A549 (cell line): ENCODE measurements at regions not wholly inside any gene's neighbourhood (a gene's known extent, or its start where the extent isn't known, plus 50 kb on each side); places are given as distances from the start of the nearest gene placed in this dataset.
"Not testable (repeated sequence)": the region's sequence is repeated elsewhere in the genome, so short reads cannot be mapped to it uniquely, and the experiment has no call there.

Experiments used
- ATAC-seq, 2 experiments: fragments of 200-7000 bp in 1 of 2; fragments of >200 bp in 1 of 2; cut with Nextera tagmentation in 1 of 2; cut with Tn5 transposase in 1 of 2; 3 replicates each; pipeline versions ENCODE4 v1.8.0 to v1.9.1; 2018 to 2020; ENCODE audit warnings: mild to moderate bottlenecking in 1 of 2, moderate library complexity in 1 of 2
- CTCF ChIA-PET: fragments of 300-600 bp; sonication (Branson Sonifier 250); formaldehyde crosslinking; extraction: SDS; loops from one replicate; lab custom pipeline; 2021; ENCODE audit warnings: antibody characterized with exemption, inconsistent platforms; lab: Yijun Ruan, JAX
- POLR2A ChIA-PET: fragments of 350-600 bp; formaldehyde crosslinking; extraction: SDS; loops from one replicate; lab custom pipeline; 2021; ENCODE audit warnings: antibody characterized with exemption, inconsistent platforms; lab: Yijun Ruan, JAX
- DNase-seq, 2 experiments: peaks; one replicate each; pipeline versions ENCODE4 v3.0.0 to v3.0.0-alpha.2; 2011 to 2016; ENCODE audit warnings: low read depth in 1 of 2, low spot score in 1 of 2
- FAIRE-seq: peaks from 2 replicates; lab custom pipeline; 2011; peaks lifted over from hg19 to GRCh38; lab: Jason Lieb, UNC
- H3K27ac ChIP-seq, 2 experiments: fragments of >200 bp; sonication (Bioruptor Twin); formaldehyde crosslinking; 3 replicates each; pipeline ENCODE4 v1.5.1; 2016 to 2017
- H3K4me1 ChIP-seq: fragments of >200 bp; sonication (Bioruptor Twin); formaldehyde crosslinking; 3 replicates; pipeline ENCODE4 v1.6.1; 2016
- H3K4me2 ChIP-seq: fragments of >200 bp; sonication (Bioruptor Twin); formaldehyde crosslinking; 3 replicates; pipeline ENCODE4 v1.6.1; 2016
- H3K4me3 ChIP-seq: fragments of >200 bp; sonication (Bioruptor Twin); formaldehyde crosslinking; 3 replicates; pipeline ENCODE4 v1.5.1; 2016
- H3K9me3 ChIP-seq: fragments of >200 bp; sonication (Bioruptor Twin); formaldehyde crosslinking; 3 replicates; pipeline ENCODE4 v1.6.1; 2016
- BCL3 ChIP-seq: fragments of >200 bp; sonication (Bioruptor Twin); formaldehyde crosslinking; IDR thresholded peaks from 3 replicates; pipeline ENCODE4 v1.6.1; 2016
- CBX2 ChIP-seq: fragments of 200-600 bp; sonication (generic); IDR thresholded peaks from 2 replicates; pipeline ENCODE4 v1.6.1; 2016; ENCODE audit warnings: low read depth, mild to moderate bottlenecking, borderline replicate concordance
- CBX8 ChIP-seq: fragments of 200-600 bp; sonication (generic); IDR thresholded peaks from 2 replicates; pipeline ENCODE4 v1.6.1; 2016
- CHD2 ChIP-seq: fragments of 150-350 bp; IDR thresholded peaks from 2 replicates; pipeline ENCODE4 v1.6.1; 2014; ENCODE audit warnings: low read length; ENCODE audit not compliant: partially characterized antibody
- CHD4 ChIP-seq: fragments of 200-600 bp; sonication (generic); IDR thresholded peaks from 2 replicates; pipeline ENCODE4 v1.6.1; 2016; ENCODE audit warnings: antibody characterized with exemption, mild to moderate bottlenecking, borderline replicate concordance
- EHF ChIP-seq: fragments of 250-450 bp; sonication (Bioruptor Pico); IDR thresholded peaks from 2 replicates; pipeline ENCODE4 v1.5.0; 2020; ENCODE audit warnings: mild to moderate bottlenecking
- EHMT2 ChIP-seq: fragments of 200-600 bp; sonication (generic); IDR thresholded peaks from 2 replicates; pipeline ENCODE4 v1.6.1; 2016; ENCODE audit warnings: antibody characterized with exemption, low read depth, mild to moderate bottlenecking, moderate library complexity
- ESRRA ChIP-seq: fragments of 150-350 bp; IDR thresholded peaks from 2 replicates; pipeline ENCODE4 v1.6.1; 2014; ENCODE audit warnings: mild to moderate bottlenecking, low read length, borderline replicate concordance
- FOSL2 ChIP-seq, 2 experiments: fragments of 450-650 bp in 1 of 2; fragments of >200 bp in 1 of 2; sonication (Bioruptor Twin) in 1 of 2; formaldehyde crosslinking; IDR thresholded peaks; 2 replicates each; pipeline versions ENCODE4 v1.5.0 to v1.6.1; 2016 to 2020; ENCODE audit warnings: mild to moderate bottlenecking in 1 of 2, moderate library complexity in 1 of 2
- FOXS1 ChIP-seq: fragments of 250-450 bp; sonication (Bioruptor Pico); IDR thresholded peaks from 2 replicates; pipeline ENCODE4 v1.5.0; 2020; ENCODE audit warnings: mild to moderate bottlenecking, moderate library complexity
- GATA3 ChIP-seq: IDR thresholded peaks from 2 replicates; pipeline ENCODE4 v1.6.1; 2012; ENCODE audit warnings: borderline replicate concordance
- HDAC2 ChIP-seq: fragments of 200-600 bp; sonication (generic); IDR thresholded peaks from 2 replicates; pipeline ENCODE4 v1.6.1; 2016
- JUN ChIP-seq, 2 experiments: fragments of >200 bp; sonication (Bioruptor Twin); formaldehyde crosslinking; IDR thresholded peaks; 2 replicates in 1 of 2; 3 replicates in 1 of 2; pipeline ENCODE4 v1.6.1; 2016 to 2017
- MAFK ChIP-seq: fragments of 450-650 bp; IDR thresholded peaks from 2 replicates; pipeline ENCODE4 v1.6.1; 2014; ENCODE audit not compliant: partially characterized antibody
- MYC ChIP-seq: IDR thresholded peaks from 2 replicates; pipeline ENCODE4 v1.6.1; 2012; ENCODE audit warnings: mild to moderate bottlenecking, inconsistent platforms, low read length, improper control_type of control experiment, borderline replicate concordance
- NFE2L2 ChIP-seq: fragments of 150-350 bp; conservative IDR thresholded peaks from 2 replicates; pipeline ENCODE4 v1.6.1; 2014; ENCODE audit warnings: low read length
- NPAS2 ChIP-seq: fragments of 250-450 bp; sonication (Bioruptor Pico); IDR thresholded peaks from 2 replicates; pipeline ENCODE4 v1.8.0; 2022; ENCODE audit warnings: mild to moderate bottlenecking, moderate library complexity, borderline replicate concordance
- RCOR1 ChIP-seq: fragments of 150-350 bp; IDR thresholded peaks from 2 replicates; pipeline ENCODE4 v1.6.1; 2014; ENCODE audit warnings: antibody characterized with exemption, low read length, low read depth
- RFX5 ChIP-seq: fragments of 450-650 bp; IDR thresholded peaks from 2 replicates; pipeline ENCODE4 v1.7.1; 2014; ENCODE audit warnings: antibody characterized with exemption, mild to moderate bottlenecking, moderate library complexity
- RNF2 ChIP-seq: fragments of 200-600 bp; sonication (generic); IDR thresholded peaks from 2 replicates; pipeline ENCODE4 v1.6.1; 2016; ENCODE audit warnings: low read depth, mild to moderate bottlenecking, antibody characterized with exemption, moderate library complexity, borderline replicate concordance
- SREBF2 ChIP-seq: fragments of 450-650 bp; IDR thresholded peaks from 2 replicates; pipeline ENCODE4 v1.6.1; 2014; ENCODE audit warnings: mild to moderate bottlenecking, moderate library complexity
- ZSCAN20 ChIP-seq: fragments of 250-450 bp; sonication (Bioruptor Pico); IDR thresholded peaks from 2 replicates; pipeline ENCODE4 v1.8.0; 2022; ENCODE audit warnings: mild to moderate bottlenecking, moderate library complexity
- WGBS: methylation state at CpG from one replicate; pipeline ENCODE4 v1.1.6; 2017; ENCODE audit errors: missing lambda C conversion rate; 5-methylcytosine and 5-hydroxymethylcytosine counted together
- TF ChIP-seq, protein P1 (sequence below): IDR thresholded peaks from 2 replicates; pipeline ENCODE4 v1.6.1; 2012; ENCODE audit warnings: low read depth, borderline replicate concordance

DNA sequence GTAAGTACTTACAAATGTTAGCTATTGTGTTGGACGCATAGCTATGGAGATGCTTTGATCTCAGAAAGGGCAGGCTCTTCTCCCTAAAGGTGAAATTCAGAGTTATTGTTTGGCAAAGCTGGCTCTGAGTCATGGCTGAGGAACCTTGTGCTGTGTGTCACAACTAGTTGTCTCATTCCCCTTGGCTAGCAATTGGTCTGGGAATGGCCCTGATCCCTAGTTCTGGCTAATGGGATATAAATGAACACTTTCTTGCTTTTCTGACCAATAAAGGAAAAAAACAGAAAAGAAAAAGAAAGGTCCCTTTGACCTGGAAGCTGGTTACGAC is 210.6 kb downstream of the MAP2K4 start (continued):
- TF ChIP-seq CBX2 = no peak
- TF ChIP-seq ZSCAN20 = no peak
- TF ChIP-seq RCOR1 = no peak
- TF ChIP-seq SREBF2 = no peak
- TF ChIP-seq EHF (CRISPR knock-in tag) = no peak
- no peak for TF ChIP-seq RFX5
- TF ChIP-seq, protein P1, sequence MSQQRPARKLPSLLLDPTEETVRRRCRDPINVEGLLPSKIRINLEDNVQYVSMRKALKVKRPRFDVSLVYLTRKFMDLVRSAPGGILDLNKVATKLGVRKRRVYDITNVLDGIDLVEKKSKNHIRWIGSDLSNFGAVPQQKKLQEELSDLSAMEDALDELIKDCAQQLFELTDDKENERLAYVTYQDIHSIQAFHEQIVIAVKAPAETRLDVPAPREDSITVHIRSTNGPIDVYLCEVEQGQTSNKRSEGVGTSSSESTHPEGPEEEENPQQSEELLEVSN = no peak
- no peak for TF ChIP-seq EHMT2
- no peak for TF ChIP-seq BCL3
- no peak for TF ChIP-seq CHD4
- peak; percentile 68; the same call in 1 of the 2 replicates for TF ChIP-seq FOSL2 (IDR thresholded peaks at IDR 0.05)
- TF ChIP-seq FOSL2 (CRISPR knock-in tag; IDR thresholded peaks at IDR 0.05) = peak; percentile 50
- peak in 1 of 2 experiments; percentile 59; a peak in 2 of 5 replicates for TF ChIP-seq JUN (IDR thresholded peaks at IDR 0.05)
- TF ChIP-seq MAFK = no peak
- TF ChIP-seq, all 56 proteins: peak for 5

GRCh38 chr17:12239021-12239420 is 218.3 kb downstream of the MAP2K4 start:
- H3K4me1 ChIP-seq, FAIRE-seq, H3K27ac ChIP-seq, POLR2A ChIA-PET, ATAC-seq, DNase-seq, H3K9me3 ChIP-seq, H3K4me2 ChIP-seq, H3K4me3 ChIP-seq: not testable (repeated sequence)
- peak; percentile 72 for TF ChIP-seq MAFK
- CTCF ChIA-PET = interaction anchor here (1.2 to 1.9 kb wide), 2 partner anchors 18 to 429 kb away, joined by 3 to 7 read pairs; no protein-coding TSS in a partner anchor
- 73% methylated on average over 5 of the region's 5 CpGs for WGBS

DNA sequence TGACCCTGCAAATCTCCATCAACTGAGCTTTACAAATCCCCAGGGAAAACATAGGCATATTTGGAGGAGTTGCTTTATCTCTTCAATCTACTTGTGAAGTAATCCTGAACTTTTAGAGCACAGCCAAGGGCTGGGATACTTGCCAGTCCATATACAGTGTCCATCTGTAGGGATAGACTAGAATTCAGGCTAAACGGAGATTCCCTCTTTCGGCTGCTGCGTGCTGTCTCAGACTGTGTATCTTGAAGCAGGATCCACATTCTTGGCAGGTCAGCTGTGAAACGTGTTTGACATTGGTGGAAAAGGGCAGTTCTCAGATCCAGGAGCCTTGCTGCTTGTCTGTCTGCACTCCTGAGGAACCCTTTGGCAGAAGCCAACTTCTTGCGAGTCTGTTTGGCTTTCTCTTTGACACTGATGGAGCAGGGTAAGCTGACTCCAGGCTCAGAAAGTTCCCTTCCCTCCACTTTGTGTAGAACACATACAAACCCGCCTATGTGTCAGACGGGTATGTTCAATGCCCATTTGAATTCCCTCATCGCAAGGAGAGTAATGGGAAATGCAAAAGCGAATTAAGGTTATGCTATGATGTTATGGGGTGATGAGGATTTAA is 221.8 kb downstream of the MAP2K4 start:
- POLR2A ChIA-PET = no interaction called here
- no peak overlapping the region for H3K27ac ChIP-seq
- DNase-seq (no peak), ATAC-seq (no peak; a peak in 1 of 6 replicates), FAIRE-seq (no peak)
- no peak overlapping the region for H3K4me3 ChIP-seq
- H3K4me2 ChIP-seq = no peak overlapping the region
- H3K9me3 ChIP-seq = 0 out of 3 replicates have a peak, but pooled peaks cover 3% of the 10 kb centered on the region
- WGBS = 64% methylated on average over 9 of the region's 9 CpGs
- TF ChIP-seq EHMT2 (no peak), NFE2L2 (no peak), HDAC2 (no peak), ZSCAN20 (no peak), FOXS1 (CRISPR knock-in tag) (no peak), CHD2 (no peak), CBX8 (no peak), NPAS2 (CRISPR knock-in tag) (no peak), MYC (no peak), RNF2 (no peak), ESRRA (no peak)
- CTCF ChIA-PET = interaction anchor here (1.5 kb wide), 1 partner anchor 9 kb away, joined by 5 read pairs; no protein-coding TSS in a partner anchor
- H3K4me1 ChIP-seq = no peaks in the 10 kb centered on the region

DNA sequence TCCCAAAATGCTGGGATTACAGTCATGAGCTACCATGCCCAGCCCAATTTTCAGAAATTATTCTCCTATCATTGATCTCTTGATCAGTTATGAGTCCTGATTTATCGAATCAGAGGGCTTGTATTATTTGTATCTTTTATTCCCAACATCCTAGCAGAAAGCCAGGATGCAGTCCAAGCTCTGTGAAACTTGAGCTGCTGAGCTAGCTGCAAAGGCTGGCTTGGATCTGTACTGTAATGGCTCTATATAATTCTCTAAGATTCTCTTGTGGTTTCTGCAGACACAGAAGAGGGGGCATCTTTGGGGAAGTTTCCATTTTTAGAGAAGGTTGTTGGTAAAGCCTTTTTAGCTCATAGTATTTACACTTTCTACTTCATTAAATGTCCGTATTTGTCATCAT is 227.1 kb downstream of the MAP2K4 start:
- H3K4me3 ChIP-seq = no peak overlapping the region
- no peak for ATAC-seq
- no peaks in the 10 kb centered on the region for H3K9me3 ChIP-seq
- POLR2A ChIA-PET = no interaction called here
- TF ChIP-seq FOXS1 (CRISPR knock-in tag) (no peak), GATA3 (no peak)
- TF ChIP-seq, all 56 proteins: peak for 0
- Histone ChIP-seq H3K4me1 (no peaks in the 10 kb centered on the region), H3K4me2 (no peak overlapping the region), H3K27ac (no peak overlapping the region)
- DNase-seq (no peak), FAIRE-seq (no peak)
- 59% methylated on average over 2 of the region's 2 CpGs for WGBS
- CTCF ChIA-PET = interaction anchor here (0.7 to 7.5 kb wide), 3 partner anchors 8 to 419 kb away, joined by 3 to 37 read pairs (median 11); partner anchors contain the start of gene MYOCD
